HEK293 (cell line): ENCODE measurements at regions not wholly inside any gene's neighbourhood (a gene's known extent, or its start where the extent isn't known, plus 50 kb on each side); places are given as distances from the start of the nearest gene placed in this dataset.
A peak's percentile ranks its signal among the peaks of the same experiment; 100 is the strongest.

Experiments used
- CTCF ChIA-PET: fragments of 350-600 bp; formaldehyde crosslinking; extraction: SDS; loops from one replicate; lab custom pipeline; 2021; ENCODE audit warnings: antibody characterized with exemption; lab: Yijun Ruan, JAX
- POLR2A ChIA-PET: fragments of 300-600 bp; formaldehyde crosslinking; extraction: SDS; loops from one replicate; lab custom pipeline; 2020; ENCODE audit warnings: antibody characterized with exemption, inconsistent platforms; lab: Yijun Ruan, JAX
- H3K27ac ChIP-seq: fragments of 200-500 bp; sonication (Bioruptor generic); 2 replicates; pipeline ENCODE4 v1.5.1; 2014; ENCODE audit warnings: low read depth, low read length, control low read depth, inconsistent platforms; ENCODE audit errors: extremely low read depth
- H3K36me3 ChIP-seq, 2 experiments: fragments of 200-500 bp in 1 of 2; sonication (Bioruptor generic) in 1 of 2; 1 replicate in 1 of 2; 2 replicates in 1 of 2; pipeline ENCODE4 v1.5.1; 2014 to 2017; ENCODE audit warnings: inconsistent platforms in 2 of 2, low read length in 2 of 2; ENCODE audit not compliant: control insufficient read depth in 2 of 2, insufficient read depth in 1 of 2
- H3K4me1 ChIP-seq: fragments of 200-500 bp; sonication (Bioruptor generic); 2 replicates; pipeline ENCODE4 v1.5.1; 2014; ENCODE audit warnings: mild to moderate bottlenecking, low read length, inconsistent platforms; ENCODE audit not compliant: control insufficient read depth, insufficient read depth
- H3K4me3 ChIP-seq: 2 replicates; pipeline ENCODE4 v1.5.1; 2011; ENCODE audit warnings: low read depth, mild to moderate bottlenecking, control low read depth, low read length, moderate library complexity
- H3K9me3 ChIP-seq: fragments of 200-500 bp; sonication (Bioruptor generic); 2 replicates; pipeline ENCODE4 v1.5.1; 2014; ENCODE audit warnings: low read depth, low read length, inconsistent platforms; ENCODE audit not compliant: control insufficient read depth, insufficient read depth
- CTCF ChIP-seq: fragments of 450-650 bp; formaldehyde crosslinking; IDR thresholded peaks from 2 replicates; pipeline ENCODE4 v1.5.1; 2016; ENCODE audit warnings: missing biosample characterization, missing genetic modification characterization
- HIC1 ChIP-seq: fragments of 450-650 bp; formaldehyde crosslinking; IDR thresholded peaks from 2 replicates; pipeline ENCODE4 v1.5.1; 2016; ENCODE audit warnings: missing biosample characterization, missing genetic modification characterization
- IKZF3 ChIP-seq: fragments of 450-650 bp; IDR thresholded peaks from 2 replicates; pipeline ENCODE4 v1.5.0; 2018; ENCODE audit warnings: missing biosample characterization, mild to moderate bottlenecking, missing genetic modification characterization, moderate library complexity
- PRDM10 ChIP-seq: fragments of 450-650 bp; formaldehyde crosslinking; IDR thresholded peaks from 2 replicates; pipeline ENCODE4 v1.5.1; 2016; ENCODE audit warnings: missing biosample characterization, missing genetic modification characterization
- ZBTB21 ChIP-seq: fragments of 450-650 bp; formaldehyde crosslinking; IDR thresholded peaks from 2 replicates; pipeline ENCODE4 v1.5.1; 2017; ENCODE audit warnings: missing biosample characterization, missing genetic modification characterization
- ZFP41 ChIP-seq: fragments of 450-650 bp; formaldehyde crosslinking; IDR thresholded peaks from 2 replicates; pipeline ENCODE4 v1.5.1; 2016; ENCODE audit warnings: missing biosample characterization, missing genetic modification characterization, borderline replicate concordance
- ZNF350 ChIP-seq: fragments of 450-650 bp; formaldehyde crosslinking; IDR thresholded peaks from 2 replicates; pipeline ENCODE4 v1.5.0; 2017; ENCODE audit warnings: missing biosample characterization, mild to moderate bottlenecking, missing genetic modification characterization
- ZNF391 ChIP-seq: fragments of 450-650 bp; formaldehyde crosslinking; IDR thresholded peaks from 2 replicates; pipeline ENCODE4 v1.5.1; 2016; ENCODE audit warnings: low read depth, missing biosample characterization, missing genetic modification characterization, borderline replicate concordance
- ZNF423 ChIP-seq: fragments of 450-650 bp; formaldehyde crosslinking; IDR thresholded peaks from 2 replicates; pipeline ENCODE4 v1.5.1; 2016; ENCODE audit warnings: missing biosample characterization, missing genetic modification characterization
- ZNF530 ChIP-seq: fragments of 450-650 bp; formaldehyde crosslinking; IDR thresholded peaks from 2 replicates; pipeline ENCODE4 v1.5.1; 2016; ENCODE audit warnings: low read depth, missing biosample characterization, missing genetic modification characterization
- ZNF549 ChIP-seq: fragments of 450-650 bp; IDR thresholded peaks from 2 replicates; pipeline ENCODE4 v1.5.1; 2018; ENCODE audit warnings: missing biosample characterization, missing genetic modification characterization, mild to moderate bottlenecking, inconsistent platforms, moderate library complexity
- ZNF580 ChIP-seq: fragments of 450-650 bp; formaldehyde crosslinking; IDR thresholded peaks from 2 replicates; pipeline ENCODE4 v1.5.1; 2016; ENCODE audit warnings: missing biosample characterization, missing genetic modification characterization
- ZNF654 ChIP-seq: fragments of 450-650 bp; formaldehyde crosslinking; IDR thresholded peaks from 2 replicates; pipeline ENCODE4 v1.5.1; 2016; ENCODE audit warnings: low read depth, missing biosample characterization, missing genetic modification characterization
- ZNF664 ChIP-seq: fragments of 450-650 bp; formaldehyde crosslinking; IDR thresholded peaks from 2 replicates; pipeline ENCODE4 v1.5.1; 2016; ENCODE audit warnings: missing biosample characterization, missing genetic modification characterization
- ZNF792 ChIP-seq: fragments of 450-650 bp; formaldehyde crosslinking; IDR thresholded peaks from 2 replicates; pipeline ENCODE4 v1.5.1; 2016; ENCODE audit warnings: missing biosample characterization, missing genetic modification characterization
- ZNF843 ChIP-seq: fragments of 450-650 bp; formaldehyde crosslinking; IDR thresholded peaks from 2 replicates; pipeline ENCODE4 v1.5.1; 2016; ENCODE audit warnings: missing biosample characterization, missing genetic modification characterization

GRCh38 chr4:35926788-35927187 is 317.5 kb downstream of the ARAP2 start (continued):
- TF ChIP-seq ZFP41 (no peak), ZNF580 (no peak), HIC1 (tag by site-specific recombination) (no peak), ZNF423 (tag by site-specific recombination) (no peak)

- POLR2A ChIA-PET = no interaction called here
- no peak overlapping the region for H3K4me3 ChIP-seq
- TF ChIP-seq ZNF843 (tag by site-specific recombination) (no peak), ZNF391 (tag by site-specific recombination) (no peak), CTCF (tag by site-specific recombination) (no peak), ZNF664 (tag by site-specific recombination) (no peak), IKZF3 (no peak), PRDM10 (no peak)
- TF ChIP-seq, all 188 proteins: peak for 0
- Histone ChIP-seq H3K36me3 (no peaks in the 10 kb centered on the region), H3K4me1 (no peaks in the 10 kb centered on the region), H3K9me3 (no peaks in the 10 kb centered on the region), H3K27ac (no peak overlapping the region)
- CTCF ChIA-PET = interaction anchor here (0.6 to 1.5 kb wide), 3 partner anchors 10 to 209 kb away, joined by 3 to 4 read pairs (median 3); no protein-coding TSS in a partner anchor
Measured at GRCh38 chr4:35933901-35934300, 310.4 kb downstream of the ARAP2 start.

- H3K27ac ChIP-seq = no peak overlapping the region
- H3K4me1 ChIP-seq = no peaks in the 10 kb centered on the region
- no peak for TF ChIP-seq ZNF792 (tag by site-specific recombination)
- no peak for TF ChIP-seq ZNF549 (tag by site-specific recombination)
- TF ChIP-seq ZBTB21 (tag by site-specific recombination) = no peak
- no peak for TF ChIP-seq ZNF530
- TF ChIP-seq ZNF350 = no peak
- peak; percentile 70 for TF ChIP-seq ZNF654
- POLR2A ChIA-PET = no interaction called here
- H3K36me3 ChIP-seq = no peaks in the 10 kb centered on the region
- CTCF ChIA-PET = interaction anchor here (0.6 to 1.5 kb wide), 8 partner anchors 10 to 1655 kb away, joined by 3 to 9 read pairs (median 3); no protein-coding TSS in a partner anchor
- H3K4me3 ChIP-seq = no peak overlapping the region
- H3K9me3 ChIP-seq = no peaks in the 10 kb centered on the region
Measured at GRCh38 chr4:35934320-35934981, 309.9 kb downstream of the ARAP2 start.
